WI38 (cell line): ENCODE measurements at regions not wholly inside any gene's neighbourhood (a gene's known extent, or its start where the extent isn't known, plus 50 kb on each side); places are given as distances from the start of the nearest gene placed in this dataset.

Source experiments
- H3K4me3 ChIP-seq: 2 replicates; pipeline ENCODE4 v1.5.1; 2011; ENCODE audit warnings: low read depth, mild to moderate bottlenecking, control low read depth, low read length
- TF ChIP-seq, protein P1 (sequence below): IDR thresholded peaks from 2 replicates; pipeline ENCODE4 v1.5.1; 2012; ENCODE audit warnings: low read depth, mild to moderate bottlenecking, control low read depth, low read length

DNA sequence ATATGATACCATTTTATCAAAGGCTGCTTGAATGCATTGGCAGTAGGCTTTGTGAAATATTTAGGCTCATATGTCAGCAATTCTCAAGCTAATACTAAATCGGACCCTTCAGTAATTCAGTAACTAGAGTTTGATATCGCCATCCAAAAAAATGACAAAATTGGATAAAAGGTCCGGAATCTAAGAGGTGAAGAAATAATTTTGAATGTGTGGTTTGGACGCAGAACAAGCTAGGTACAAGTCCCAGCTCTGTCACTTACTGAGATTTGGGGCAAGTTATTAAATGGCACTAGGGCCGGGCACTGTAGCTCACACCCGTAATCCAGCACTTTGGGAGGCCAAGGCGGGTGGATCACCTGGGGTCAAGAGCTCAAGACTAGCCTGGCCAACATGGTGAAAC lies 956.5 kb downstream of the CDH11 start:
- TF ChIP-seq, protein P1, sequence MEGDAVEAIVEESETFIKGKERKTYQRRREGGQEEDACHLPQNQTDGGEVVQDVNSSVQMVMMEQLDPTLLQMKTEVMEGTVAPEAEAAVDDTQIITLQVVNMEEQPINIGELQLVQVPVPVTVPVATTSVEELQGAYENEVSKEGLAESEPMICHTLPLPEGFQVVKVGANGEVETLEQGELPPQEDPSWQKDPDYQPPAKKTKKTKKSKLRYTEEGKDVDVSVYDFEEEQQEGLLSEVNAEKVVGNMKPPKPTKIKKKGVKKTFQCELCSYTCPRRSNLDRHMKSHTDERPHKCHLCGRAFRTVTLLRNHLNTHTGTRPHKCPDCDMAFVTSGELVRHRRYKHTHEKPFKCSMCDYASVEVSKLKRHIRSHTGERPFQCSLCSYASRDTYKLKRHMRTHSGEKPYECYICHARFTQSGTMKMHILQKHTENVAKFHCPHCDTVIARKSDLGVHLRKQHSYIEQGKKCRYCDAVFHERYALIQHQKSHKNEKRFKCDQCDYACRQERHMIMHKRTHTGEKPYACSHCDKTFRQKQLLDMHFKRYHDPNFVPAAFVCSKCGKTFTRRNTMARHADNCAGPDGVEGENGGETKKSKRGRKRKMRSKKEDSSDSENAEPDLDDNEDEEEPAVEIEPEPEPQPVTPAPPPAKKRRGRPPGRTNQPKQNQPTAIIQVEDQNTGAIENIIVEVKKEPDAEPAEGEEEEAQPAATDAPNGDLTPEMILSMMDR = no peak
- H3K4me3 ChIP-seq = no peak overlapping the region

DNA sequence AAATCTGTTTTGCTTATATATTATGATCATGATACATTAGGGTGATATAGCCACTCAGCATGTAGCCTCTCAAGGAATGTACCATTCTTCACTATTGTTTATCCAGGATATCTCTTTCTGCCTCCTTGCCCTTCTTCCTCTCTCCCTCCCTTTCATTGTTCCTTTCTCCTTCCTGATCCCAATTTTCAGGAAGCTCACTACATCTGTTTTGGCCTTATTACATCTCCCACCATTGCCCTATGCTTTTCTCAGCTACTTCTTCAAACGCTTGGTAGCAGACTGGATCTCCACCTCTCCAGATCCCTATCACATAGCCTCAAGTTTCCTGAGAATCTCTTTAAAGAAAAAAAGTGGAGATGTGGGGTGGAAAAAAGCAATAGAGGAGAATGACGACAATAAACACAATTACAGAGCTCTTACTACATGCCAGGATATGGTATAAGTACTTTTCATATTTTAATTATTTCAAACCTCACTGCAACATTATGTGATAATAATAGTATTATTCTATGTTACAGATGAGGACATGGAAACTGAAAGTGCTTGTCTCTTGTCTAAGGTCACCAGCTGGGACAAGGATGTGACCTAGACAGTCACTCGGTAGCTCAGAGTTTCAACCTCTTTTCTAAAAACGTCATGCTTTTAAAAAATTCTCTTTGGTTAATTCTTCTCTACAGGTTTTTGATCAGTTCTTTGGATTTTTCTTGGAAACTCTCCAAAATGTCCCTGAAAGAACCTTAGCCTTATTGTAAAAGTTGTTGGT lies 959.1 kb downstream of the CDH11 start:
- TF ChIP-seq, protein P1 = no peak
- no peak overlapping the region for H3K4me3 ChIP-seq

GRCh38 chr16:64159976-64160375 lies 961.9 kb downstream of the CDH11 start:
- TF ChIP-seq, protein P1 = no peak
- no peak overlapping the region for H3K4me3 ChIP-seq

DNA sequence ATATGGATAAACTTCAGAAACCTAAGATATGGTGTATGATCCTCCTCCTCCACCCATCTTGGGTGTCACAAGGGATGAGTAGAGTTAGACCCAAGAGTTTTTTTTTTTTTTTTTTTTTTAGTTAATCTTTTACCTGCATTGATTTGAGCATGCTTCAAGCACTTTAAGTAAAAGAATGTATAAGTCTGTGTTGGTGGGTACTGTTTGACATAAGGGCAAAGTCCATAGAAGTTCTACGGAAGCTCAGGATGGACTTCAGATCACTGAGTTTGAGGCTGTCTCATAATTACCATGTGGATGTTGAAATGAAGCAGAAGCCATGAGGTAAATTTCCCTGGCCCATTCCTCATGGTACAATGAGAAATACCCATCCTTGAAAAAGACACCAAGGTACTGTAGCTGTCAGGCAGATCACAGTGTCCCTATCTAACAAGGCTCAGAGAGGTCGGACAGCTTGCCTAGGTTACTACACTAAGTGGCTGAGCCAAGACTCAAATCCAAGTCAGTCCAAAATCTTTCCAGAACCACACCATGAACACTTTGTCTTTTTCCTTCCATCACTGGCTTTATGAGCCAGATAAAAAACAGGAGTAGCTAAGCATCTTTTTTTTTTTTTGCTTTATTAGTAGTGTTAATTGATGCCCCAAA lies 962.8 kb downstream of the CDH11 start:
- no peak overlapping the region for H3K4me3 ChIP-seq
- TF ChIP-seq, protein P1 = no peak

GRCh38 chr16:64153718-64154117 lies 968.1 kb downstream of the CDH11 start:
- TF ChIP-seq, protein P1 = no peak
- no peak overlapping the region for H3K4me3 ChIP-seq

GRCh38 chr16:64151990-64152767 lies 969.7 kb downstream of the CDH11 start:
- TF ChIP-seq, protein P1 = no peak
- no peak overlapping the region for H3K4me3 ChIP-seq
